ENCODE measurements at regions not wholly inside any gene's neighbourhood (a gene's known extent, or its start where the extent isn't known, plus 50 kb on each side); places are given as distances from the start of the nearest gene placed in this dataset.

DNA sequence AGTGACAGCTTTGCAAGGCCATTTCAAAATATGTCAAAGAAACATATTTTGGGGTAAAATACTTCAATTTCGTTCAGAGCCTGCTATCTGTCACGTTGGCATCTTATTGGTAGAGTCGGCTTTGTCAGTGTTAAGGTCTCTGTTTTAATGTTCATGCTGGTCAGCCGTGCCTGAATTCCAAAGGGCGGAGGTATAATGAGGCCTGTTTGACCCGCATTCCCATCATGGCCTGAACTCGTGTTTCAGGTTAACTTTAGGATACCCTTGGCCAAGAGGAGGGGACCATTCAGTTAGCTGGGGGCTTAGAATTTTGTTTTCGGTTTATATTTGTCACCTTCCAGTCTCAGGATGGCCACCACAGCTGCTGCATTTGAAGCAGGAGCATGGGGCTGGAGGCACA lies 236.4 kb downstream of the NFATC2 start:
- FAIRE-seq: no peak
- CTCF ChIA-PET (ENCODE audit: low intra/inter-chr PET ratio): interaction anchor here (0.5 to 3.0 kb wide), 6 partner anchors 86 to 515 kb away, joined by 3 to 13 read pairs (median 3); partner anchors contain the start of gene BCAS4

More for the DNA sequence above, 236.4 kb downstream of the NFATC2 start:
- DNase-seq (ENCODE audit: extremely low read depth in 1 of 4, low spot score in 3 of 4): no peak
- POLR2A ChIA-PET: interaction anchor here (1.2 kb wide), 1 partner anchor 10 kb away, joined by 4 read pairs; no protein-coding TSS in a partner anchor
- Histone ChIP-seq H3K4me2 (ENCODE audit: insufficient read depth, low read length) (no peak overlapping the region), H3K4me3 (no peak overlapping the region), H4K20me1 (replicated peaks; ENCODE audit: control insufficient read depth, insufficient read depth, low read length) (no peaks in the 10 kb centered on the region), H3K4me1 (replicated peaks in 1 of 2; ENCODE audit: control insufficient read depth in 2 of 2, insufficient read depth in 2 of 2, low read length in 2 of 2) (peaks cover 0 to 5% of the 10 kb centered on the region in 2 experiments; a peak in 1 of 5 replicates), H3K27me3 (ENCODE audit: control insufficient read depth in 2 of 2, insufficient read depth in 2 of 2, low read length in 2 of 2) (peaks cover 0 to 11% of the 10 kb centered on the region in 2 experiments; a peak in 2 of 5 replicates), H3K36me3 (ENCODE audit: control insufficient read depth, insufficient read depth, low read length) (no peaks in the 10 kb centered on the region), H2AFZ (ENCODE audit: low read depth, low read length) (no peak overlapping the region), H3K79me2 (ENCODE audit: control insufficient read depth, insufficient read depth, low read length) (no peaks in the 10 kb centered on the region), H3K9me3 (replicated peaks; ENCODE audit: control insufficient read depth, insufficient read depth, low read depth, low read length) (no peaks in the 10 kb centered on the region), H3K9ac (ENCODE audit: insufficient read depth in 1 of 2, low read depth in 2 of 2, low read length in 2 of 2) (no peak overlapping the region), H3K27ac (ENCODE audit: extremely low read depth, low read depth, low read length) (no peak overlapping the region), H3K9me1 (ENCODE audit: control insufficient read depth, insufficient read depth, low read length) (no peaks in the 10 kb centered on the region)
- WGBS (ENCODE audit: insufficient coverage, low coverage, missing lambda C conversion rate): 3% methylated on average over 8 of the region's 8 CpGs
- no peak for ATAC-seq
- in situ Hi-C loops (cut with MboI) (loop anchor here (5.0 to 10.0 kb wide), 2 partner anchors 319 to 511 kb away; partner anchors contain the start of gene BCAS4), intact Hi-C loops (cut with micrococcal nuclease) (loop anchor here (1.0 to 10.0 kb wide), 3 partner anchors 85 to 511 kb away; partner anchors contain the start of gene BCAS4)
- no peak for TF ChIP-seq PRDM10 (IDR thresholded peaks at IDR 0.05; ENCODE audit: partially characterized antibody)
- no peak for TF ChIP-seq MAFK (IDR thresholded peaks at IDR 0.05; ENCODE audit: low read length)
- TF ChIP-seq ATF7 (IDR thresholded peaks at IDR 0.05): no peak
- TF ChIP-seq ESRRA (IDR thresholded peaks at IDR 0.05; ENCODE audit: borderline replicate concordance, low read depth): no peak
- no peak for TF ChIP-seq E2F5 (CRISPR knock-in tag; IDR thresholded peaks at IDR 0.05)
- TF ChIP-seq CHCHD3 (CRISPR knock-in tag; IDR thresholded peaks at IDR 0.05): no peak
- no peak for TF ChIP-seq ZFPM2 (CRISPR knock-in tag; IDR thresholded peaks at IDR 0.05)
- TF ChIP-seq ZNF511 (CRISPR knock-in tag; IDR thresholded peaks at IDR 0.05): no peak
- no peak for TF ChIP-seq ZNF277 (CRISPR knock-in tag; IDR thresholded peaks at IDR 0.05; ENCODE audit: borderline replicate concordance)
- TF ChIP-seq NCOR1 (IDR thresholded peaks at IDR 0.05): no peak
- TF ChIP-seq SNRNP70 (optimal IDR thresholded peaks at IDR 0.05; ENCODE audit: low read depth, low read length): no peak
- no peak for TF ChIP-seq ILF3 (IDR thresholded peaks at IDR 0.05; ENCODE audit: borderline replicate concordance)
- no TSS peak for BruUV-seq (replicated peaks)

Measured in K562 (cell line).